Stimulated activated naive B cell treated with anti-CD40 and anti-IgM and Interleukin-4, amounts not matched to agents 10 μg/mL and 1 μg/mL and 100 μg/mL, for 72 hours (primary cell): ENCODE measurements at regions not wholly inside any gene's neighbourhood (a gene's known extent, or its start where the extent isn't known, plus 50 kb on each side); places are given as distances from the start of the nearest gene placed in this dataset.

Experiments
- ATAC-seq, 2 donors: fragments of 150-1000 bp; cut with Tn5 transposase; replicated peaks; 2 replicates each; pipeline ENCODE4 v1.10.0; 2021; ENCODE audit warnings: moderate library complexity in 1 of 2
- DNase-seq: peaks from one replicate; pipeline ENCODE4 v3.0.0; 2021
- H3K27ac Mint-ChIP-seq: one replicate; pipeline ENCODE4 v1.8.0; 2022; ENCODE audit warnings: mild to moderate bottlenecking, mixed read lengths
- H3K27me3 Mint-ChIP-seq, 2 donors: one replicate each; pipeline ENCODE4 v1.8.0; 2022; ENCODE audit warnings: mixed read lengths in 2 of 2
- H3K36me3 Mint-ChIP-seq, 2 donors: one replicate each; pipeline ENCODE4 v1.8.0; 2022; ENCODE audit warnings: mixed read lengths in 2 of 2, mild to moderate bottlenecking in 1 of 2
- H3K4me1 Mint-ChIP-seq, 2 donors: one replicate each; pipeline ENCODE4 v1.8.0; 2022; ENCODE audit warnings: mixed read lengths in 2 of 2, mild to moderate bottlenecking in 1 of 2
- H3K4me3 Mint-ChIP-seq, 2 donors: one replicate each; pipeline ENCODE4 v1.8.0; 2022; ENCODE audit warnings: mild to moderate bottlenecking in 2 of 2, mixed read lengths in 2 of 2, moderate library complexity in 1 of 2
- H3K9me3 Mint-ChIP-seq, 2 donors: one replicate each; pipeline ENCODE4 v1.8.0; 2022; ENCODE audit warnings: mixed read lengths in 2 of 2, mild to moderate bottlenecking in 1 of 2

- H3K4me3 Mint-ChIP-seq = no peak overlapping the region
- H3K4me1 Mint-ChIP-seq = peaks cover 0 to 5% of the 10 kb centered on the region in 2 donors
- peaks cover 0 to 1% of the 10 kb centered on the region in 2 donors for H3K9me3 Mint-ChIP-seq
- H3K36me3 Mint-ChIP-seq = no peaks in the 10 kb centered on the region
- DNase-seq = no peak
- H3K27me3 Mint-ChIP-seq = no peaks in the 10 kb centered on the region
- ATAC-seq = no peak
- no peak overlapping the region for H3K27ac Mint-ChIP-seq
Observed at GRCh38 chr3:154956815-154957214, 123.3 kb upstream of the MME start.

- peaks cover 0 to 1% of the 10 kb centered on the region in 2 donors for H3K9me3 Mint-ChIP-seq
- DNase-seq (no peak), ATAC-seq (no peak)
- no peaks in the 10 kb centered on the region for H3K36me3 Mint-ChIP-seq
- H3K27me3 Mint-ChIP-seq = no peaks in the 10 kb centered on the region
- no peak overlapping the region for H3K4me3 Mint-ChIP-seq
- H3K27ac Mint-ChIP-seq = no peak overlapping the region
- H3K4me1 Mint-ChIP-seq = peaks cover 0 to 5% of the 10 kb centered on the region in 2 donors
Observed at GRCh38 chr3:154955907-154956533, 124.1 kb upstream of the MME start.

GRCh38 chr3:154954757-154955156 lies 125.4 kb upstream of the MME start:
- Mint-ChIP-seq H3K36me3 (no peaks in the 10 kb centered on the region), H3K4me1 (peaks cover 0 to 5% of the 10 kb centered on the region in 2 donors), H3K9me3 (peaks cover 0 to 4% of the 10 kb centered on the region in 2 donors), H3K27me3 (no peaks in the 10 kb centered on the region), H3K27ac (no peak overlapping the region), H3K4me3 (no peak overlapping the region)
- ATAC-seq (peak; percentile 80 to 81), DNase-seq (no peak)

- peaks cover 0 to 7% of the 10 kb centered on the region in 2 donors for H3K9me3 Mint-ChIP-seq
- no peaks in the 10 kb centered on the region for H3K36me3 Mint-ChIP-seq
- no peak overlapping the region for H3K27ac Mint-ChIP-seq
- no peaks in the 10 kb centered on the region for H3K27me3 Mint-ChIP-seq
- no peak overlapping the region for H3K4me3 Mint-ChIP-seq
- peaks cover 0 to 5% of the 10 kb centered on the region in 2 donors for H3K4me1 Mint-ChIP-seq
- ATAC-seq (no peak), DNase-seq (no peak)
Observed at GRCh38 chr3:154953538-154953937, 126.6 kb upstream of the MME start.

- ATAC-seq = no peak
- H3K4me1 Mint-ChIP-seq = peaks cover 0 to 5% of the 10 kb centered on the region in 2 donors
- H3K27me3 Mint-ChIP-seq = no peaks in the 10 kb centered on the region
- peaks cover 5 to 7% of the 10 kb centered on the region in 2 donors for H3K9me3 Mint-ChIP-seq
- H3K36me3 Mint-ChIP-seq = no peaks in the 10 kb centered on the region
- no peak overlapping the region for H3K4me3 Mint-ChIP-seq
- H3K27ac Mint-ChIP-seq = no peak overlapping the region
- no peak for DNase-seq
Observed at GRCh38 chr3:154952553-154952952, 127.6 kb upstream of the MME start.

GRCh38 chr3:154943981-154944380 lies 136.1 kb upstream of the MME start:
- no peak for DNase-seq
- Mint-ChIP-seq H3K27ac (no peak overlapping the region), H3K9me3 (peaks cover 18 to 24% of the 10 kb centered on the region in 2 donors), H3K4me1 (no peaks in the 10 kb centered on the region), H3K27me3 (no peaks in the 10 kb centered on the region), H3K4me3 (no peak overlapping the region), H3K36me3 (peaks cover 4 to 6% of the 10 kb centered on the region in 2 donors)
- ATAC-seq = no peak

GRCh38 chr3:154942827-154943226 lies 137.3 kb upstream of the MME start:
- ATAC-seq (no peak), DNase-seq (no peak)
- H3K4me1 Mint-ChIP-seq = no peaks in the 10 kb centered on the region

GRCh38 chr3:154936196-154936595 lies 143.9 kb upstream of the MME start:
- Mint-ChIP-seq H3K4me1 (no peaks in the 10 kb centered on the region), H3K36me3 (peaks cover under 1 to 5% of the 10 kb centered on the region in 2 donors), H3K27ac (no peak overlapping the region), H3K4me3 (no peak overlapping the region), H3K9me3 (peaks cover 8 to 10% of the 10 kb centered on the region in 2 donors), H3K27me3 (no peaks in the 10 kb centered on the region)
- ATAC-seq (no peak), DNase-seq (no peak)

More at GRCh38 chr3:154942827-154943226, 137.3 kb upstream of the MME start:
- Mint-ChIP-seq H3K9me3 (peaks cover 18 to 20% of the 10 kb centered on the region in 2 donors), H3K4me3 (no peak overlapping the region), H3K27me3 (no peaks in the 10 kb centered on the region), H3K36me3 (peaks cover 4 to 6% of the 10 kb centered on the region in 2 donors), H3K27ac (no peak overlapping the region)

- Mint-ChIP-seq H3K4me3 (no peak overlapping the region), H3K36me3 (no peaks in the 10 kb centered on the region), H3K9me3 (peaks cover 0 to 2% of the 10 kb centered on the region in 2 donors), H3K4me1 (no peaks in the 10 kb centered on the region), H3K27me3 (no peaks in the 10 kb centered on the region), H3K27ac (no peak overlapping the region)
- ATAC-seq (no peak), DNase-seq (no peak)
Observed at GRCh38 chr3:154933581-154933980, 146.5 kb upstream of the MME start.

- no peaks in the 10 kb centered on the region for H3K27me3 Mint-ChIP-seq
Observed at GRCh38 chr3:154932633-154933032, 147.5 kb upstream of the MME start.

GRCh38 chr3:154931484-154931883 lies 148.6 kb upstream of the MME start:
- H3K27me3 Mint-ChIP-seq = no peaks in the 10 kb centered on the region
- no peaks in the 10 kb centered on the region for H3K9me3 Mint-ChIP-seq
- DNase-seq (no peak), ATAC-seq (no peak)
- no peaks in the 10 kb centered on the region for H3K36me3 Mint-ChIP-seq
- no peak overlapping the region for H3K4me3 Mint-ChIP-seq
- H3K4me1 Mint-ChIP-seq = no peaks in the 10 kb centered on the region
- no peak overlapping the region for H3K27ac Mint-ChIP-seq

More at GRCh38 chr3:154932633-154933032, 147.5 kb upstream of the MME start:
- DNase-seq = no peak
- Mint-ChIP-seq H3K4me3 (no peak overlapping the region), H3K4me1 (no peaks in the 10 kb centered on the region), H3K27ac (no peak overlapping the region), H3K9me3 (no peaks in the 10 kb centered on the region), H3K36me3 (no peaks in the 10 kb centered on the region)
- ATAC-seq = no peak

- no peak for DNase-seq
- H3K4me1 Mint-ChIP-seq = no peaks in the 10 kb centered on the region
- H3K27me3 Mint-ChIP-seq = no peaks in the 10 kb centered on the region
- H3K4me3 Mint-ChIP-seq = no peak overlapping the region
- H3K36me3 Mint-ChIP-seq = peaks cover 0 to 3% of the 10 kb centered on the region in 2 donors
- peaks cover 3 to 5% of the 10 kb centered on the region in 2 donors for H3K9me3 Mint-ChIP-seq
- no peak for ATAC-seq
- no peak overlapping the region for H3K27ac Mint-ChIP-seq
Observed at GRCh38 chr3:154926721-154927120, 153.4 kb upstream of the MME start.

- Mint-ChIP-seq H3K27ac (no peak overlapping the region), H3K4me1 (no peaks in the 10 kb centered on the region), H3K9me3 (peaks cover 6 to 12% of the 10 kb centered on the region in 2 donors), H3K36me3 (peaks cover 0 to 9% of the 10 kb centered on the region in 2 donors), H3K4me3 (no peak overlapping the region), H3K27me3 (no peaks in the 10 kb centered on the region)
- ATAC-seq (no peak), DNase-seq (no peak)
Observed at GRCh38 chr3:154921351-154921750, 158.8 kb upstream of the MME start.

GRCh38 chr3:154919226-154919625 lies 160.9 kb upstream of the MME start:
- Mint-ChIP-seq H3K4me3 (no peak overlapping the region), H3K27me3 (no peaks in the 10 kb centered on the region), H3K36me3 (peaks cover 0 to 9% of the 10 kb centered on the region in 2 donors), H3K4me1 (no peaks in the 10 kb centered on the region), H3K9me3 (peaks cover 13 to 17% of the 10 kb centered on the region in 2 donors), H3K27ac (no peak overlapping the region)
- ATAC-seq = no peak
- no peak for DNase-seq

GRCh38 chr3:154904328-154904727 lies 175.8 kb upstream of the MME start:
- DNase-seq = no peak
- H3K4me3 Mint-ChIP-seq = no peak overlapping the region
- H3K9me3 Mint-ChIP-seq = peaks cover 0 to under 1% of the 10 kb centered on the region in 2 donors
- peak; percentile 41 to 57 for ATAC-seq
- no peaks in the 10 kb centered on the region for H3K4me1 Mint-ChIP-seq
- no peaks in the 10 kb centered on the region for H3K36me3 Mint-ChIP-seq
- H3K27ac Mint-ChIP-seq = no peak overlapping the region
- no peaks in the 10 kb centered on the region for H3K27me3 Mint-ChIP-seq
